A673 (cell line): ENCODE measurements at regions not wholly inside any gene's neighbourhood (a gene's known extent, or its start where the extent isn't known, plus 50 kb on each side); places are given as distances from the start of the nearest gene placed in this dataset.
A peak's percentile ranks its signal among the peaks of the same experiment; 100 is the strongest.
"Not testable (repeated sequence)": the region's sequence is repeated elsewhere in the genome, so short reads cannot be mapped to it uniquely, and the experiment has no call there.

Experiments
- BruUV-seq: library from RNA; stranded (reverse); fragments of 400-500 nt; replicated peaks from 2 replicates; lab custom pipeline; 2021; lab: Mats Ljungman, UMichigan
- CTCF ChIA-PET: fragments of 300-600 bp; sonication (Branson Sonifier 250); formaldehyde crosslinking; loops from one replicate; lab custom pipeline; 2022; ENCODE audit warnings: antibody characterized with exemption; lab: Charles Lee
- POLR2A ChIA-PET: fragments of 300-600 bp; sonication (Branson Sonifier 250); formaldehyde crosslinking; loops from one replicate; lab custom pipeline; 2022; ENCODE audit warnings: antibody characterized with exemption; ENCODE audit not compliant: low non-redundant PET; lab: Charles Lee
- DNase-seq: peaks from one replicate; pipeline ENCODE4 v3.0.0-alpha.2; 2015; ENCODE audit warnings: low spot score
- H3K27ac ChIP-seq: fragments of 200-600 bp; sonication (generic); 2 replicates; pipeline ENCODE4 v1.5.1; 2016; ENCODE audit warnings: mixed run types, low read depth, mild to moderate bottlenecking, mixed read lengths, antibody characterized with exemption, low read length; ENCODE audit not compliant: poor library complexity, severe bottlenecking
- H3K27me3 ChIP-seq: fragments of 200-600 bp; sonication (generic); replicated peaks from 2 replicates; pipeline ENCODE4 v1.6.1; 2017; ENCODE audit warnings: mixed run types, low read depth, mild to moderate bottlenecking, mixed read lengths, antibody characterized with exemption, low read length; ENCODE audit not compliant: insufficient read depth, poor library complexity
- H3K36me3 ChIP-seq: fragments of 200-600 bp; sonication (generic); 2 replicates; pipeline ENCODE4 v1.6.1; 2016; ENCODE audit warnings: mixed run types, mild to moderate bottlenecking, mixed read lengths, antibody characterized with exemption, low read length; ENCODE audit not compliant: insufficient read depth, poor library complexity, severe bottlenecking
- H3K4me1 ChIP-seq: fragments of 200-600 bp; sonication (generic); 2 replicates; pipeline ENCODE4 v1.6.1; 2017; ENCODE audit warnings: mixed run types, mild to moderate bottlenecking, mixed read lengths, antibody characterized with exemption, low read length; ENCODE audit not compliant: insufficient read depth, poor library complexity, severe bottlenecking
- H3K4me3 ChIP-seq: fragments of 200-600 bp; sonication (generic); 2 replicates; pipeline ENCODE4 v1.5.1; 2016; ENCODE audit warnings: low read depth, mixed run types, mild to moderate bottlenecking, mixed read lengths, low read length; ENCODE audit not compliant: poor library complexity, severe bottlenecking
- H3K9me3 ChIP-seq: fragments of 200-600 bp; sonication (generic); 2 replicates; pipeline ENCODE4 v1.6.1; 2016; ENCODE audit warnings: mixed run types, low read depth, mild to moderate bottlenecking, mixed read lengths, antibody characterized with exemption, low read length; ENCODE audit not compliant: poor library complexity, severe bottlenecking
- intact Hi-C: fragments of 100-400 bp; cut with micrococcal nuclease; formaldehyde crosslinking; loops from one replicate; pipeline ENCODE4 v1.10.0; 2022; ENCODE audit not compliant: unreplicated experiment

GRCh38 chr2:87595017-87595416, 152.9 kb upstream of the PLGLB2 start:
- CTCF ChIA-PET, BruUV-seq, POLR2A ChIA-PET, H3K27me3 ChIP-seq, H3K36me3 ChIP-seq, H3K9me3 ChIP-seq, H3K27ac ChIP-seq, DNase-seq, intact Hi-C loops, H3K4me1 ChIP-seq, H3K4me3 ChIP-seq: not testable (repeated sequence)

- H3K9me3 ChIP-seq, H3K27ac ChIP-seq, intact Hi-C loops, POLR2A ChIA-PET, BruUV-seq, H3K36me3 ChIP-seq, H3K4me3 ChIP-seq, CTCF ChIA-PET, H3K27me3 ChIP-seq, H3K4me1 ChIP-seq, DNase-seq: not testable (repeated sequence)
These were observed 146.9 kb upstream of the PLGLB2 start for GRCh38 chr2:87600961-87601360.

GRCh38 chr2:87602118-87602517, 145.8 kb upstream of the PLGLB2 start:
- H3K27ac ChIP-seq, CTCF ChIA-PET, H3K4me3 ChIP-seq, intact Hi-C loops, POLR2A ChIA-PET, H3K4me1 ChIP-seq, H3K27me3 ChIP-seq, H3K9me3 ChIP-seq, H3K36me3 ChIP-seq, DNase-seq, BruUV-seq: not testable (repeated sequence)

- DNase-seq, POLR2A ChIA-PET, H3K27me3 ChIP-seq, H3K4me3 ChIP-seq, CTCF ChIA-PET, H3K27ac ChIP-seq, intact Hi-C loops, BruUV-seq, H3K4me1 ChIP-seq, H3K36me3 ChIP-seq, H3K9me3 ChIP-seq: not testable (repeated sequence)
These were observed 145.2 kb upstream of the PLGLB2 start for GRCh38 chr2:87602728-87603127.

GRCh38 chr2:87603418-87604278, 144.2 kb upstream of the PLGLB2 start:
- H3K36me3 ChIP-seq, H3K27me3 ChIP-seq, CTCF ChIA-PET, H3K4me3 ChIP-seq, POLR2A ChIA-PET, H3K27ac ChIP-seq, H3K4me1 ChIP-seq, BruUV-seq, intact Hi-C loops, H3K9me3 ChIP-seq: not testable (repeated sequence)
- peak; percentile 7 for DNase-seq

GRCh38 chr2:87604279-87604818, 143.5 kb upstream of the PLGLB2 start:
- not testable (repeated sequence) for BruUV-seq

GRCh38 chr2:87604980-87605379, 142.9 kb upstream of the PLGLB2 start:
- H3K36me3 ChIP-seq, BruUV-seq, H3K9me3 ChIP-seq, H3K4me3 ChIP-seq, H3K27me3 ChIP-seq, POLR2A ChIA-PET, H3K27ac ChIP-seq, intact Hi-C loops, CTCF ChIA-PET, H3K4me1 ChIP-seq: not testable (repeated sequence)
- peak; percentile 47 for DNase-seq

More at GRCh38 chr2:87604279-87604818, 143.5 kb upstream of the PLGLB2 start:
- H3K27ac ChIP-seq, H3K9me3 ChIP-seq, H3K4me3 ChIP-seq, CTCF ChIA-PET, POLR2A ChIA-PET, H3K4me1 ChIP-seq, H3K27me3 ChIP-seq, H3K36me3 ChIP-seq, intact Hi-C loops: not testable (repeated sequence)
- DNase-seq, result peak; percentile 15
